ENCODE measurements at regions not wholly inside any gene's neighbourhood (a gene's known extent, or its start where the extent isn't known, plus 50 kb on each side); places are given as distances from the start of the nearest gene placed in this dataset.
"Not testable (repeated sequence)": the region's sequence is repeated elsewhere in the genome, so short reads cannot be mapped to it uniquely, and the experiment has no call there.

DNA sequence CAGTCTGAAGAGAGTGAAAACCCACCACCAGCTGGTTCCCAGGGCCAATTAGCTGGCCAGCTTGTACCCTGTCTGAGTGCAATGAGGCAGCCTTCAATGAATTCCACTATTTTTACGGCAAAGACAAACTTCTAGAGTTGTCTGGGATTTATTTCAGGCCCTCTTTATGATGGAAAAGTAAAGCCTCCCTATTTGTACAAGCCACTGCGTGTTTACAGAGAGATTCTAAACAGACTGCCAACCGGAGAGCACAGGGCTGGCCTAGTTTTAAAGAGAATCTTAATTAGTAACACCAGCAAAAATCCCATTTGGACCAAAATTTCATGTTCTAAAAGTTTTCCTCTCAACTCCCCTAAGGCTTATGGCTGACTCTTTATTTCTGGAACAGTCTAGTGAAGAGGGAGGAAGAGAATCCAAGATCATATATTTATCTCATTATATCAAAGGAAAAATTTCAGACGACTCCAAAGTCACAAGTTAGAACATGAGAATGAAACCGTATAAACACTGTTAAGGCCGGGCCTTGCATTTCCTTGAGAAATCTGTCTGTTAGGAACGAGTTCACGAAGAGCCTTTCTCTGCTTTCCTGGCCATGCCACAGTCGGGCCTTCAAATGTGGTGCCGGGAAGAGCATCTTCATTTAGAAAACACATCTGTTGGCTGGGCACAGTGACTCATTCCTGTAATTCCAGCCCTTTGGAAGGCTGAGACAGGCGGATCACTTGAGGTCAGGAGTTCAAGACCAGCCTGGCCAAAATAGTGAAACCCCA lies 724.6 kb upstream of the NRP1 start:
- ATAC-seq (replicated peaks) = no peak
- H3K4me1 Mint-ChIP-seq (ENCODE audit: low read depth in 2 of 2) = no peaks in the 10 kb centered on the region
- no peak for DNase-seq
- no peak overlapping the region for H3K4me3 Mint-ChIP-seq
- H3K36me3 Mint-ChIP-seq (ENCODE audit: insufficient read depth) = no peaks in the 10 kb centered on the region
- no peaks in the 10 kb centered on the region for H3K27me3 Mint-ChIP-seq
- H3K9me3 Mint-ChIP-seq = peaks cover 0 to 10% of the 10 kb centered on the region in 2 donors
- no peak overlapping the region for H3K27ac Mint-ChIP-seq

DNA sequence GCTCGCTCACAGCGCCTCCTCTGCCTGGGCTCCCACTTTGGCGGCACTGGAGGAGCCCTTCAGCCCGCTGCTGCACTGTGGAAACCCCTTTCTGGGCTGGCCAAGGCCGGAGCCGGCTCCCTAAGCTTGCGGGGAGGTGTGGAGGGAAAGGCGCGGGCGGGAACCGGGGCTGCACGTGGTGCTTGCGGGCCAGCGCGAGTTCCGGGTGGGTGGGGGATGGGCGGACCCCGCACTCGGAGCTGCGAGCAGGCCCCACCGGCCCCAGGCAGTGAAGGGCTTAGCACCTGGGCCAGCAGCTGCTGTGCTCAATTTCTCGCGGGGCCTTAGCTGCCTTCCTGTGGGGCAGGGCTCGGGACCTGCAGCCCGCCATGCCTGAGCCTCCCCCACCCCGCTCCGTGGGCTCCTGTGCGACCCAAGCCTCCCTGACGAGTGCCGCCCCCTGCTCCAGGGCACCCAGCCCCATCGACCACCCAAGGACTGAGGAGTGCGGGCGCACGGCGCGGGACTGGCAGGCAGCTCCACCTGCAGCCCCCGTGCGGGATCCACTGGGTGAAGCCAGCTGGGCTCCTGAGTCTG lies 721.0 kb upstream of the NRP1 start:
- not testable (repeated sequence) for H3K4me1 Mint-ChIP-seq (ENCODE audit: low read depth in 2 of 2); H3K9me3 Mint-ChIP-seq; H3K4me3 Mint-ChIP-seq; H3K36me3 Mint-ChIP-seq (ENCODE audit: insufficient read depth); DNase-seq; H3K27ac Mint-ChIP-seq; ATAC-seq (replicated peaks); H3K27me3 Mint-ChIP-seq

DNA sequence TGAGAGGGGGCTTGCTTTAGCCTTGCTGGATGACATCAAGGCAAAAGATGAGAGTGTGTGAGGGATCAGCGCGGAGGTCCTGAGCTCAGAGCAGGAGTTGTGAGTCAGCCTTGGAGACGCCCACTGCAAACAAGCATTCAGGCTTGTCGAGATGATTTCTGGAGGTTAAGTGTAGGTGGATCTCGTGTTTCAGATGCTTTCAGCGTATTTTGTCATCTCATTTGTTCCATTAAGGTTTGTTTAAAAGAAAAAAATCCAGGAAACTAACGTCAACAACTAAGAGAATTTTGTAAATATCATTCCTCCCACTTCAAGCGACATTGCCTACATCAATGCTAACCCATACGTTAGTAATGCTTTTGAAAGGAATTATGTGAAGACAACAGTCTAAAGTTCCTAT lies 715.4 kb upstream of the NRP1 start:
- no peaks in the 10 kb centered on the region for H3K4me1 Mint-ChIP-seq (ENCODE audit: low read depth in 2 of 2)
- ATAC-seq (replicated peaks) (no peak), DNase-seq (no peak)
- H3K4me3 Mint-ChIP-seq = no peak overlapping the region
- no peak overlapping the region for H3K27ac Mint-ChIP-seq
- peaks cover 5 to 25% of the 10 kb centered on the region in 2 donors for H3K9me3 Mint-ChIP-seq
- H3K27me3 Mint-ChIP-seq = peaks cover 0 to 8% of the 10 kb centered on the region in 2 donors
- H3K36me3 Mint-ChIP-seq (ENCODE audit: insufficient read depth) = peaks cover 4% of the 10 kb centered on the region

DNA sequence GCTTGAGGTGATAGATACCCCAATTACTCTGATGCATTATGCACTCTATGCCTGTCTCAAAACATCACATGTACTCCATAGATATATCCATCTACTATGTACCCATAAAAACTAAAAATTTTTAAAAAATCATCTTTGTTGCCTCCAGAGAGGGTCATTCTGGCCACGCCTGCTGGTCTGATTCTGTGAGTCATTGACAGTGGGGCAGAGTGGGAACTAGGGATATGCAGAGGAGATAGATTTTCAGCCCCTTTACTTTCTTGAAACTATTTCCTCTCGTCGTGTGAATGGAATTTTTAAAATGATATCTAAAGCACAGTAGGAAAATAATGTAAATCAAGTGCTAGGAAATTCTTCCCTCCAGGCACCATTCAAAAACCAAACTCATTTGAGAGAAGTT lies 715.0 kb upstream of the NRP1 start:
- Mint-ChIP-seq H3K9me3 (peaks cover 5 to 25% of the 10 kb centered on the region in 2 donors), H3K4me3 (no peak overlapping the region), H3K27me3 (peaks cover 0 to 8% of the 10 kb centered on the region in 2 donors)

DNA sequence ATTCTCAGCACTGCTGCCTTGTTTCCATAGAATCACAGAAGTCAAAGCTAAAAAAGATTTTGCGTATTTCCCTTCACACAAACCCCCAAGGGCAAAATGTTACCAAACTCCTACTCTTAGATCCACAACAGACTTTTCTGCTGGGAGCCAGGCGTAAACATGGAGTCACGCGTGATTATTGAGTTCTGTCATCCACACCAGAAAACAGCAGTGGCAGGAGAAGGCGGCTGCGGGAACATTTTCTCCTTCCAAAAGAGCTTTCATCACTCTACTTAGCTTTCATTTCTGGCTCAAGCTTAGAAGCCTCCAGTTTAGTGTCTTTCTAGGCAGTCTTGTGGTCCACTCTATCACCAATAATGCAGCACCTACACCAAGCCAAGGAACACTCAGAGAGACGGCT lies 712.9 kb upstream of the NRP1 start:
- DNase-seq (no peak), ATAC-seq (replicated peaks) (no peak)
- H3K4me1 Mint-ChIP-seq (ENCODE audit: low read depth in 2 of 2) = no peaks in the 10 kb centered on the region
- H3K27ac Mint-ChIP-seq = no peak overlapping the region
- H3K4me3 Mint-ChIP-seq = no peak overlapping the region
- peaks cover 4% of the 10 kb centered on the region for H3K36me3 Mint-ChIP-seq (ENCODE audit: insufficient read depth)
- H3K27me3 Mint-ChIP-seq = peaks cover 0 to 8% of the 10 kb centered on the region in 2 donors
- peaks cover 5 to 25% of the 10 kb centered on the region in 2 donors for H3K9me3 Mint-ChIP-seq

More for the DNA sequence above, 715.0 kb upstream of the NRP1 start:
- Mint-ChIP-seq H3K27ac (no peak overlapping the region), H3K36me3 (ENCODE audit: insufficient read depth) (peaks cover 4% of the 10 kb centered on the region), H3K4me1 (ENCODE audit: low read depth in 2 of 2) (no peaks in the 10 kb centered on the region)
- ATAC-seq (replicated peaks) = no peak
- no peak for DNase-seq

DNA sequence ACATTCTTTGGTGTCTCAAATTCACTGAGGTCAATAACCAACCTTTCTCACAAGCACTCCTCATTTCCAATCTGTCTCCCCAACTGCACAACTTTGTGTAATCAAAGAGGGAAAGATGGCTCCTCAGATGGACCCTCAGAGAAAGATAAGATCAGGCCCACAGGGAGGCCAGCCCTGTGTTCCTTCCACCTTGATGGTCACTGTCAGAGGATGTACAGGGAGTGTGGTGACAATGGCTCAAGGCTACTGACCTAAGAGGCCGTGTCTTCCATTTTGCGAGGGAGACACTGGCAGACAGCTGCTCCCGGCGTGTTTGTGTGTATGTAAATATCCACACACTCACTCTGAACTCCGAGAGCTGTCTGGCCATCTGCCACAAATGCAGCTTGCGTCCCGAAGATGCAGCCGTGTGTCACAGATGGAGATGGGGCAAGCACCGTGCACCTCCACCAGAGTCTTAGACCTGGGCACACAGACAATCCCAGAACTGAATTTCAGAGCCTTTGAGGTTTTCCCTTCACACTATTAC lies 712.1 kb upstream of the NRP1 start:
- Mint-ChIP-seq H3K9me3 (peaks cover 5 to 25% of the 10 kb centered on the region in 2 donors), H3K27me3 (peaks cover 0 to 8% of the 10 kb centered on the region in 2 donors), H3K36me3 (ENCODE audit: insufficient read depth) (peaks cover 4% of the 10 kb centered on the region), H3K4me3 (no peak overlapping the region), H3K4me1 (ENCODE audit: low read depth in 2 of 2) (no peaks in the 10 kb centered on the region), H3K27ac (no peak overlapping the region)
- ATAC-seq (replicated peaks) (no peak), DNase-seq (no peak)

DNA sequence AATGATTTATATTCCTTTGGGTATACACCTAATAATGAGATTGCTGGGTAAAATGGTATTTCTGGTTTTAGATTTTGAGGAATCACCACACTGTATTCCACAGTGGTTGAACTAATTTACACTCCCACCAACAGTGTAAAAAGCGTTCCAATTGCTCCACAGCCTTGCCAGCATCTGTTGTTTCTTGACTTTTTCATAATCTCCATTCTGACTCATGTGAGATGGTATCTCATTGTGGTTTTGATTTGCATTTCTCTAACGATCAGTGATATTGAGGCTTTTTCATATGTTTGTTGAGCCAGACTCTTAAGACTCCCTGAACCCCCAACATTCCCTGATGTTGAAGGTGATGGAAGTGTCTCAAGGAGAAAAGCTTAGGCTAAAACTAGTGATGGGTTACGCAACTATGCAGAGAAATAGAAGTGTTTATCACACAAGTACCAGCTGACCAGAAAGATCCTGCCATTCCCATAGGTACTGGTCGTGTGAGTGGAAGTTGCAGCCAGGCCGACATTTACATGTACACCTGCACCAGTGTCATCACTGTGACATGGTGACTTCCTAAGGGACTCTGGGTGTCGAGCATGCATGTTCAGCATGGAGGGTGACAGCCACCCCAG lies 711.2 kb upstream of the NRP1 start:
- ATAC-seq (replicated peaks) = no peak
- DNase-seq = no peak
- no peaks in the 10 kb centered on the region for H3K36me3 Mint-ChIP-seq (ENCODE audit: insufficient read depth)
- H3K9me3 Mint-ChIP-seq = peaks cover 1 to 19% of the 10 kb centered on the region in 2 donors
- H3K4me1 Mint-ChIP-seq (ENCODE audit: low read depth in 2 of 2) = no peaks in the 10 kb centered on the region
- H3K27me3 Mint-ChIP-seq = peaks cover 0 to 8% of the 10 kb centered on the region in 2 donors
- H3K4me3 Mint-ChIP-seq = no peak overlapping the region
- no peak overlapping the region for H3K27ac Mint-ChIP-seq

DNA sequence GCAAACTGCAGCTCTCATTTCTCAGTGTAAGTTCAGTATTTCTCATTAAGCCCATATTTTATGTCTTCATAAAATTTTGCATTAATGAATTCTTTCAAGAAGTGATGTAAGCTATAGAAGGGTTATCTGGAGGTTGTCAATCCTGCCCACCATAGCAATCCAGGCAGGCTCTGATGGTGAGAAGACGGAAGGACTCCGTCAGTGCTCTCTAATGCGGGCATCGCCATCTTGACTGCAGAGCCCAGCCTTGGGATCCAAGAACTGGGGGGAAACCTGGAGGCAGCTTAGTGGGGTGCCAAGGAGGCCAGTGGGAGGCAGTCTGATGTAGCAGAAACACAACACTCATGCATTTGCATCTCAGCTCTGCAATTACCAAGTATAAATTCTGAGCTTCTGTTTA lies 707.4 kb upstream of the NRP1 start:
- DNase-seq = no peak
- H3K36me3 Mint-ChIP-seq (ENCODE audit: insufficient read depth) = no peaks in the 10 kb centered on the region
- H3K27ac Mint-ChIP-seq = no peak overlapping the region
- no peak overlapping the region for H3K4me3 Mint-ChIP-seq
- H3K27me3 Mint-ChIP-seq = no peaks in the 10 kb centered on the region
- no peaks in the 10 kb centered on the region for H3K4me1 Mint-ChIP-seq (ENCODE audit: low read depth in 2 of 2)
- peaks cover 1 to 8% of the 10 kb centered on the region in 2 donors for H3K9me3 Mint-ChIP-seq
- no peak for ATAC-seq (replicated peaks)

DNA sequence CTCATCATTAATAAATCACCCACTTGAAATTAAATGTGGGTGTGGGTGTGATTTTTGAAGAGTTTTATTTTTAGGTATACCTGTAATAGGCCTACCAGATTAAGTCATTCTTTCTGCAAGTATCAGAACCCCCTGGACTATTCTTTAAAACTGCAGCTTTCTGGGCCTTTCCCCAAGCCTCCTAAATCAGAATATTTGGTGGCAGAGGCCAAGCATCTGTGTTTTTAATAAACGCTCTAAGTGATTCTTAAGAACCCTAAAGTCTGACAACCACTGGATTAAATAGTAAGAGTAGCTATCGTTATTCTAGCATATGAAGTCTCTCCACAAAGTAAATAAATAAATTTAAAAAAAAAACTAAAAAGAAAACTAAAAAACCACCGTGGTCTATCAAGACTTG lies 703.0 kb upstream of the NRP1 start:
- ATAC-seq (replicated peaks) (no peak), DNase-seq (no peak)
- Mint-ChIP-seq H3K36me3 (ENCODE audit: insufficient read depth) (peaks cover 4% of the 10 kb centered on the region), H3K9me3 (no peaks in the 10 kb centered on the region), H3K27ac (no peak overlapping the region), H3K4me1 (ENCODE audit: low read depth in 2 of 2) (no peaks in the 10 kb centered on the region), H3K4me3 (no peak overlapping the region), H3K27me3 (no peaks in the 10 kb centered on the region)

DNA sequence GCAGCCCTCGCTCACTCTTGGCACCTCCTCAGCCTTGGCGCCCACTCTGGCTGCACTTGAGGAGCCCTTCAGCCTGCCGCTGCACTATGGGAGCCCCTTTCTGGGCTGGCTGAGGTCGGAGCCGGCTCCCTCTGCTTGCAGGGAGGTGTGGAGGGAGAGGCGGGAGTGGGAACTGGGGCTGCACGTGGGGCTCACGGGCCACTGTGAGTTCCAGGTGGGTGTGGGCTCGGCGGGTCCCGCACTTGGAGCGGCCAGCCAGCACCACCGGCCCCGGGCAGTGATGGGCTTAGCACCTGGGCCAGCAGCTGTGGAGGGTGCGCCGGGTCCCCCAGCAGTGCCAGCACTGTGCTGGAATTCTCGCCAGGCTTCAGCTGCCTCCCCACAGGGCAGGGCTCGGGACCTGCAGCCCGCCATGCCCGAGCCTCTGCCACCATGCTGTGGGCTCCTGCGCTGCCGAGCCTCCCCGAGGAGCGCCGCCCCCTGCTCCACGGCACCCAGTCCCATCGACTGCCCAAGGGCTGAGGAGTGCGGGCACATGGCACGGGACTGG lies 700.8 kb upstream of the NRP1 start:
- ATAC-seq (replicated peaks); H3K4me1 Mint-ChIP-seq (ENCODE audit: low read depth in 2 of 2); H3K4me3 Mint-ChIP-seq; H3K27ac Mint-ChIP-seq; DNase-seq; H3K9me3 Mint-ChIP-seq; H3K27me3 Mint-ChIP-seq; H3K36me3 Mint-ChIP-seq (ENCODE audit: insufficient read depth): not testable (repeated sequence)

DNA sequence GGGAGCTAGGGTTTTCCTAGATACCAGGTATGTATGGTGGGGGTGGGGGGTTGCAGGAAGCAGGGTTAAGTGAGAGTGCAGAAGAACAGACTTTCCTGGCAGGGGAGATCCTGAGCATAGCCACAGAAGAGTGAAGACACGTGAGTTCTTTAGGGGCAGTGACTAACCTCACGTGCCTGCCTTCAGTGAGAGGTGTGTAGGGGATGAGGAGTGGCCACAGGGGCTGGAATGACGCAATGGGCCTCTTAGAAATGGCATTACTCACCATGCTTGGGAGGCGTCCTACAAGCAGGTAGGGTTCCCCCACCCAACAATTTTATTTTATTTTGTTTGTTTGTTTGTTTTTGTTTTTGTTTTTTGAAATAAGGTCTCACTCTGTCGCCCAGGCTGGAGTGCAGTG lies 698.6 kb upstream of the NRP1 start:
- no peak for ATAC-seq (replicated peaks)
- Mint-ChIP-seq H3K27me3 (no peaks in the 10 kb centered on the region), H3K4me3 (no peak overlapping the region), H3K9me3 (no peaks in the 10 kb centered on the region), H3K4me1 (ENCODE audit: low read depth in 2 of 2) (no peaks in the 10 kb centered on the region), H3K27ac (no peak overlapping the region), H3K36me3 (ENCODE audit: insufficient read depth) (peaks cover 4% of the 10 kb centered on the region)
- no peak for DNase-seq

DNA sequence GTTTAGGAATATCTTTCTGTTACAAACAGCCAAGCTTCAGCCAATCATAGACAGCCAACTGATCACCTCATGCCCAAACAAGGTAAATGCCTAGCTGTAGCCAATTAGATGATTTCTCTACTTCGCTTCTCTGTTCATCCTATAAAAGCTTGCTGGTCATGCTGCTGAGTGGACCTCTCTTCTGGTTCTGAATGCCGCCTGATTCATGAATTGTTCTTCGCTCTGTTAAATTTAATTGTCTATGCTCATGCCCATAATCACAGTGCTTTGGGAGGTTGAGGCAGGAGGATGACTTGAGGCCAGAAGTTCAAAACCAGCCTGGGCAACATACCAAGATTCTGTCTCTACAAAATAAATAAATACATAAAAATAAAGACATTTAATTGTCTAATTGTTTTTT lies 698.1 kb upstream of the NRP1 start:
- no peaks in the 10 kb centered on the region for H3K27me3 Mint-ChIP-seq

DNA sequence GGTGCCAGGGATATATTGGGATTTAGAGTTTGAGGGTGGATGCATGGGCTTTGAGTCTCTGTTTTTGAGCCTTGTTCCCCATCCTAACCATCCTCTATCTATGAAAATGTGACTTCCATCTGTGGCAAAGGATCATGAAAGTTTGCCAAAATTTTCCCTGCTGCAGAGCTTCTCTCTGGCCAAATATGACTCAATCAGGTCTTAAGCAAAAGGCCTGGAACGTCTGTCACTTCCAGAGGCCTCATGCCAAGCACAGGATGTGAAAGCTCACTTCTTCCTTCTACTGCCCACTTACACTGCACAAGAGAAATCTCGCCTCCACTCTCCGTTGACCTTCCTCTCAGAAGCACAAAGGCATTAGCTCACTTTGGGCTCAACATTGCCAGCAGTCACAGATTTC lies 696.9 kb upstream of the NRP1 start:
- DNase-seq (no peak), ATAC-seq (replicated peaks) (no peak)
- H3K27me3 Mint-ChIP-seq = no peaks in the 10 kb centered on the region
- no peak overlapping the region for H3K27ac Mint-ChIP-seq
- H3K9me3 Mint-ChIP-seq = no peaks in the 10 kb centered on the region
- no peak overlapping the region for H3K4me3 Mint-ChIP-seq
- peaks cover 4% of the 10 kb centered on the region for H3K36me3 Mint-ChIP-seq (ENCODE audit: insufficient read depth)
- no peaks in the 10 kb centered on the region for H3K4me1 Mint-ChIP-seq (ENCODE audit: low read depth in 2 of 2)

More for the DNA sequence above, 698.1 kb upstream of the NRP1 start:
- peaks cover 4% of the 10 kb centered on the region for H3K36me3 Mint-ChIP-seq (ENCODE audit: insufficient read depth)
- no peaks in the 10 kb centered on the region for H3K9me3 Mint-ChIP-seq
- DNase-seq = no peak
- H3K4me3 Mint-ChIP-seq = no peak overlapping the region
- ATAC-seq (replicated peaks) = no peak
- H3K27ac Mint-ChIP-seq = no peak overlapping the region
- no peaks in the 10 kb centered on the region for H3K4me1 Mint-ChIP-seq (ENCODE audit: low read depth in 2 of 2)

All from effector memory CD8-positive, alpha-beta T cell (primary cell).